Ascending aorta (tissue), 2 donors: ENCODE measurements at regions not wholly inside any gene's neighbourhood (a gene's known extent, or its start where the extent isn't known, plus 50 kb on each side); places are given as distances from the start of the nearest gene placed in this dataset.

Experiments used
- DNase-seq, 2 donors: peaks; one replicate each; pipeline ENCODE4 v3.0.0-alpha.2; 2019; ENCODE audit warnings: low spot score in 2 of 2
- H3K27ac ChIP-seq, 2 donors: fragments of 200-600 bp; sonication (generic); one replicate each; pipeline ENCODE4 v1.5.1; 2016 to 2017; ENCODE audit warnings: mild to moderate bottlenecking in 1 of 2
- H3K27me3 ChIP-seq: fragments of 200-600 bp; sonication (generic); one replicate; pipeline ENCODE4 v1.5.1; 2017
- H3K36me3 ChIP-seq, 2 donors: fragments of 200-600 bp; sonication (generic); one replicate each; pipeline ENCODE4 v1.5.1; 2016
- H3K4me1 ChIP-seq, 2 donors: fragments of 200-600 bp; sonication (generic); one replicate each; pipeline ENCODE4 v1.5.1; 2016 to 2017; ENCODE audit warnings: mild to moderate bottlenecking in 1 of 2
- H3K4me3 ChIP-seq, 2 donors: fragments of 200-600 bp; sonication (generic); one replicate each; pipeline ENCODE4 v1.5.1; 2016 to 2017; ENCODE audit warnings: mild to moderate bottlenecking in 1 of 2
- H3K9me3 ChIP-seq, 2 donors: fragments of 200-600 bp; sonication (generic); one replicate each; pipeline ENCODE4 v1.5.1; 2016
- CTCF ChIP-seq, 3 experiments: fragments of 200-600 bp in 2 of 3; fragments of 450-650 bp in 1 of 3; sonication (generic) in 2 of 3; IDR thresholded peaks; one replicate each; pipeline ENCODE4 v1.5.1; 2016 to 2019; ENCODE audit warnings: antibody characterized with exemption in 3 of 3, mild to moderate bottlenecking in 1 of 3, moderate library complexity in 1 of 3
- intact Hi-C: fragments of 100-400 bp; cut with DNase I; formaldehyde crosslinking; loops from one replicate; pipeline ENCODE4 v1.15.1; 2023

- H3K4me3 ChIP-seq = no peak overlapping the region
- H3K4me1 ChIP-seq = no peaks in the 10 kb centered on the region
- H3K27me3 ChIP-seq = no peaks in the 10 kb centered on the region
- TF ChIP-seq CTCF (IDR thresholded peaks at IDR 0.05) = no peak
- H3K36me3 ChIP-seq = no peaks in the 10 kb centered on the region
- DNase-seq = no peak
- H3K27ac ChIP-seq = no peak overlapping the region
- peaks cover 0 to 4% of the 10 kb centered on the region in 2 donors for H3K9me3 ChIP-seq
- intact Hi-C loops = no loop called here
These were observed 185.6 kb downstream of the ZNF248 start for GRCh38 chr10:37671802-37672201.

DNA sequence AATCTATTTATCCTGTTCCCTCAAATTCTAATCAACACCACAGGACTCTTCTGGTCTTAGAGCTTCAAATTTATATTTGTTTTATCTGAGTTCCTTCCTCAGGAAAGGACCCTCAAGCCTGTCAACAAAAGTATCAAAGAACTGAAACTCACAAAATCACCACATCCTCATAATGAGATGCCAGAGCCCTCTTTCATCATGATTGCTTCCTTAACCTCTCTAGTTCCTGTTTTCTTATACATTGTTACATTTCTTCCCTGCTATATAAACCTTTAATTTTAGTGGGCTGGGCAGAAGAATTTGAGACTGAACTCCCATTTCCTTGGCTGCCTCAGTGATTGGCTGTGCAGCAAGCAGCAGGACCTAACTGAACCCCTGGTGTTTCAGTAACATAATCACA lies 189.7 kb downstream of the ZNF248 start:
- H3K27ac ChIP-seq = no peak overlapping the region
- H3K4me1 ChIP-seq = no peaks in the 10 kb centered on the region
- TF ChIP-seq CTCF (IDR thresholded peaks at IDR 0.05) = no peak
- H3K27me3 ChIP-seq = no peaks in the 10 kb centered on the region
- no peak for DNase-seq
- no peaks in the 10 kb centered on the region for H3K36me3 ChIP-seq
- H3K9me3 ChIP-seq = peaks cover 0 to 4% of the 10 kb centered on the region in 2 donors
- intact Hi-C loops = no loop called here
- H3K4me3 ChIP-seq = no peak overlapping the region

- TF ChIP-seq CTCF (IDR thresholded peaks at IDR 0.05) = no peak
- no peak for DNase-seq
- intact Hi-C loops = no loop called here
- Histone ChIP-seq H3K4me1 (no peaks in the 10 kb centered on the region), H3K36me3 (no peaks in the 10 kb centered on the region), H3K4me3 (no peak overlapping the region), H3K27me3 (no peaks in the 10 kb centered on the region), H3K27ac (no peak overlapping the region), H3K9me3 (no peaks in the 10 kb centered on the region)
These were observed 202.9 kb downstream of the ZNF248 start for GRCh38 chr10:37654466-37654865.

- Histone ChIP-seq H3K9me3 (no peaks in the 10 kb centered on the region), H3K4me1 (no peaks in the 10 kb centered on the region), H3K27ac (no peak overlapping the region), H3K4me3 (no peak overlapping the region), H3K27me3 (no peaks in the 10 kb centered on the region), H3K36me3 (no peaks in the 10 kb centered on the region)
- TF ChIP-seq CTCF (IDR thresholded peaks at IDR 0.05) = no peak
- DNase-seq = no peak
- intact Hi-C loops = no loop called here
These were observed 214.2 kb downstream of the ZNF248 start for GRCh38 chr10:37643187-37643586.

DNA sequence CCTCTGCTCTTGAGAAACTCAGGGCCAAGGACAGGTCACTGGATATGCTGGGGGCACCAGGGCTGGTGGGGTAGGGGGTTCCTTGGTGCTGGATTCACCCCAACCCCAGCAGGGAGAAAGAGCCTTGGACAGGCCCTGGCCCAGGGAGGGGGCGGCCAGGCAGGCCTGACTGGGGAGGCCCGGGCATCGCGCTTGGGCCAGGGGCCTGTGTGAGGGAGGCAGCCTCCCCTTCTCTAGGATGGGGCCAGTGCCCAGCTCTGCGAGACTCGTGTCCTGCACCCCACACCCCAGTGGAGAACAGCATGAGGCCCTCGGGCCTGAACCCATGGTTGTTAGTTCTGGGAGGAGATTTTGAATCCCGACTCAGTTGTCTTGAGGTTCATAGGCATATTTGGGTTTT lies 217.1 kb downstream of the ZNF248 start:
- H3K4me3 ChIP-seq = no peak overlapping the region
- no peaks in the 10 kb centered on the region for H3K4me1 ChIP-seq
- DNase-seq = no peak
- H3K9me3 ChIP-seq = peaks cover 0 to 5% of the 10 kb centered on the region in 2 donors
- TF ChIP-seq CTCF (IDR thresholded peaks at IDR 0.05) = no peak
- no peaks in the 10 kb centered on the region for H3K36me3 ChIP-seq
- intact Hi-C loops = no loop called here
- H3K27me3 ChIP-seq = no peaks in the 10 kb centered on the region
- no peak overlapping the region for H3K27ac ChIP-seq

DNA sequence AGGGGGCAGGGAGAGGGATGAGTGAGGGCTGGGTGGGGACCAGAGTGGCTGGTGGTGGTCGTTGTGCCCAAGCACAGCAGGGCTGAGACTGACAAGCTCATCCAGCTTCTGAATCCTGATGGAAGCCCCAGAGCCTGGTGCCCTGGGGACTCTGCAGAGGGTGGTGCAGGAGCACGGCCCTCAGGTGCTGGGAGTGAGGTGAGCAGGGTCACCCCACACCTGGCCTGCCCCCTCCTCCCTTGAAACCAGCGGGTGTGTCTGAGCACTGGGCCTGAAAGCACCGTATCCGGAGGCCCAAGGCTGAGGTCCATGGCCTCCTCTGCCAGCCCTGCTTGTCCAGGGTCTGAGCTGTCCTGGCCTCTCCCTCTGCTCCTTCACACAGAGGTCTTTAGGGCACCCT lies 218.2 kb downstream of the ZNF248 start:
- intact Hi-C loops = no loop called here

More for the DNA sequence above, 218.2 kb downstream of the ZNF248 start:
- no peaks in the 10 kb centered on the region for H3K36me3 ChIP-seq
- no peaks in the 10 kb centered on the region for H3K27me3 ChIP-seq
- H3K27ac ChIP-seq = no peak overlapping the region
- no peaks in the 10 kb centered on the region for H3K4me1 ChIP-seq
- TF ChIP-seq CTCF (IDR thresholded peaks at IDR 0.05) = no peak
- peaks cover 0 to 5% of the 10 kb centered on the region in 2 donors for H3K9me3 ChIP-seq
- no peak overlapping the region for H3K4me3 ChIP-seq
- no peak for DNase-seq
